ENCODE measurements at regions not wholly inside any gene's neighbourhood (a gene's known extent, or its start where the extent isn't known, plus 50 kb on each side); places are given as distances from the start of the nearest gene placed in this dataset.

- TF ChIP-seq EZH2 (IDR thresholded peaks at IDR 0.05; ENCODE audit: low read length, missing control alignments), result no peak
- TF ChIP-seq, protein P1, sequence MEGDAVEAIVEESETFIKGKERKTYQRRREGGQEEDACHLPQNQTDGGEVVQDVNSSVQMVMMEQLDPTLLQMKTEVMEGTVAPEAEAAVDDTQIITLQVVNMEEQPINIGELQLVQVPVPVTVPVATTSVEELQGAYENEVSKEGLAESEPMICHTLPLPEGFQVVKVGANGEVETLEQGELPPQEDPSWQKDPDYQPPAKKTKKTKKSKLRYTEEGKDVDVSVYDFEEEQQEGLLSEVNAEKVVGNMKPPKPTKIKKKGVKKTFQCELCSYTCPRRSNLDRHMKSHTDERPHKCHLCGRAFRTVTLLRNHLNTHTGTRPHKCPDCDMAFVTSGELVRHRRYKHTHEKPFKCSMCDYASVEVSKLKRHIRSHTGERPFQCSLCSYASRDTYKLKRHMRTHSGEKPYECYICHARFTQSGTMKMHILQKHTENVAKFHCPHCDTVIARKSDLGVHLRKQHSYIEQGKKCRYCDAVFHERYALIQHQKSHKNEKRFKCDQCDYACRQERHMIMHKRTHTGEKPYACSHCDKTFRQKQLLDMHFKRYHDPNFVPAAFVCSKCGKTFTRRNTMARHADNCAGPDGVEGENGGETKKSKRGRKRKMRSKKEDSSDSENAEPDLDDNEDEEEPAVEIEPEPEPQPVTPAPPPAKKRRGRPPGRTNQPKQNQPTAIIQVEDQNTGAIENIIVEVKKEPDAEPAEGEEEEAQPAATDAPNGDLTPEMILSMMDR (conservative IDR thresholded peaks at IDR 0.05 in 1 of 2, IDR thresholded peaks at IDR 0.05 in 1 of 2; ENCODE audit: low read depth in 1 of 2, low read length in 2 of 2), result no peak
These were observed 463.5 kb upstream of the NETO1 start for GRCh38 chr18:73331212-73331772.

Data from fibroblast of lung (primary cell).